Esophagus squamous epithelium (tissue), 5 donors: ENCODE measurements at regions not wholly inside any gene's neighbourhood (a gene's known extent, or its start where the extent isn't known, plus 50 kb on each side); places are given as distances from the start of the nearest gene placed in this dataset.

ENCODE experiments used
- DNase-seq: peaks from one replicate; lab custom pipeline; 2025; lab: John Stamatoyannopoulos, UW
- H3K27ac ChIP-seq, 4 donors: fragments of 200-600 bp; sonication (generic); one replicate each; pipeline ENCODE4 v1.5.1; 2016 to 2019; ENCODE audit warnings: mild to moderate bottlenecking in 1 of 4
- H3K27me3 ChIP-seq, 4 donors: fragments of 200-600 bp; sonication (generic); 1 replicate in 3 of 4; 2 replicates in 1 of 4; pipeline versions ENCODE4 v1.5.1 to v1.6.0; 2017 to 2021; ENCODE audit warnings: antibody characterized with exemption in 1 of 4
- H3K36me3 ChIP-seq, 3 donors: fragments of 200-600 bp; sonication (generic); one replicate each; pipeline ENCODE4 v1.5.1; 2016 to 2019
- H3K4me1 ChIP-seq, 3 donors: fragments of 200-600 bp; sonication (generic); one replicate each; pipeline ENCODE4 v1.5.1; 2017 to 2019
- H3K4me3 ChIP-seq, 4 donors: fragments of 200-600 bp; sonication (generic); 1 replicate in 3 of 4; 2 replicates in 1 of 4; pipeline ENCODE4 v1.5.1; 2016 to 2019; ENCODE audit warnings: mild to moderate bottlenecking in 2 of 4, moderate library complexity in 1 of 4
- H3K9me3 ChIP-seq, 3 donors: fragments of 200-600 bp; sonication (generic); one replicate each; pipeline ENCODE4 v1.5.1; 2016 to 2019
- POLR2A ChIP-seq, 4 donors: fragments of 450-650 bp; IDR thresholded peaks; one replicate each; pipeline ENCODE4 v1.6.1; 2017; ENCODE audit warnings: antibody characterized with exemption in 4 of 4, mild to moderate bottlenecking in 4 of 4, moderate library complexity in 3 of 4
- WGBS, 2 donors: methylation state at CpG; one replicate each; pipeline ENCODE4 v1.1.5; 2018; 5-methylcytosine and 5-hydroxymethylcytosine counted together
- intact Hi-C: fragments of 100-400 bp; cut with DNase I; formaldehyde crosslinking; loops from one replicate; pipeline ENCODE4 v1.15.0; 2022
- TF ChIP-seq, protein P1 (sequence below), 6 experiments: fragments of 450-650 bp in 4 of 6; fragments of 200-600 bp in 2 of 6; sonication (generic) in 2 of 6; IDR thresholded peaks; one replicate each; pipeline ENCODE4 v1.5.1; 2016 to 2019; ENCODE audit warnings: antibody characterized with exemption in 6 of 6, mild to moderate bottlenecking in 4 of 6, moderate library complexity in 4 of 6
- donor health status: DM: yes; HTN: yes; CAD: no.

GRCh38 chr16:65200156-65200773 lies 78.4 kb upstream of the CDH11 start:
- WGBS, 2 donors: 54 to 64% methylated on average over 5 of the region's 5 CpGs
- no peak for TF ChIP-seq POLR2A (IDR thresholded peaks at IDR 0.05)
- TF ChIP-seq, protein P1, sequence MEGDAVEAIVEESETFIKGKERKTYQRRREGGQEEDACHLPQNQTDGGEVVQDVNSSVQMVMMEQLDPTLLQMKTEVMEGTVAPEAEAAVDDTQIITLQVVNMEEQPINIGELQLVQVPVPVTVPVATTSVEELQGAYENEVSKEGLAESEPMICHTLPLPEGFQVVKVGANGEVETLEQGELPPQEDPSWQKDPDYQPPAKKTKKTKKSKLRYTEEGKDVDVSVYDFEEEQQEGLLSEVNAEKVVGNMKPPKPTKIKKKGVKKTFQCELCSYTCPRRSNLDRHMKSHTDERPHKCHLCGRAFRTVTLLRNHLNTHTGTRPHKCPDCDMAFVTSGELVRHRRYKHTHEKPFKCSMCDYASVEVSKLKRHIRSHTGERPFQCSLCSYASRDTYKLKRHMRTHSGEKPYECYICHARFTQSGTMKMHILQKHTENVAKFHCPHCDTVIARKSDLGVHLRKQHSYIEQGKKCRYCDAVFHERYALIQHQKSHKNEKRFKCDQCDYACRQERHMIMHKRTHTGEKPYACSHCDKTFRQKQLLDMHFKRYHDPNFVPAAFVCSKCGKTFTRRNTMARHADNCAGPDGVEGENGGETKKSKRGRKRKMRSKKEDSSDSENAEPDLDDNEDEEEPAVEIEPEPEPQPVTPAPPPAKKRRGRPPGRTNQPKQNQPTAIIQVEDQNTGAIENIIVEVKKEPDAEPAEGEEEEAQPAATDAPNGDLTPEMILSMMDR (IDR thresholded peaks at IDR 0.05): no peak
- no peaks in the 10 kb centered on the region for H3K9me3 ChIP-seq
- H3K27ac ChIP-seq: no peak overlapping the region
- H3K4me3 ChIP-seq: no peak overlapping the region
- no peaks in the 10 kb centered on the region for H3K36me3 ChIP-seq
- no peaks in the 10 kb centered on the region for H3K4me1 ChIP-seq
- no peak for DNase-seq
- H3K27me3 ChIP-seq: no peaks in the 10 kb centered on the region
- intact Hi-C loops: no loop called here

DNA sequence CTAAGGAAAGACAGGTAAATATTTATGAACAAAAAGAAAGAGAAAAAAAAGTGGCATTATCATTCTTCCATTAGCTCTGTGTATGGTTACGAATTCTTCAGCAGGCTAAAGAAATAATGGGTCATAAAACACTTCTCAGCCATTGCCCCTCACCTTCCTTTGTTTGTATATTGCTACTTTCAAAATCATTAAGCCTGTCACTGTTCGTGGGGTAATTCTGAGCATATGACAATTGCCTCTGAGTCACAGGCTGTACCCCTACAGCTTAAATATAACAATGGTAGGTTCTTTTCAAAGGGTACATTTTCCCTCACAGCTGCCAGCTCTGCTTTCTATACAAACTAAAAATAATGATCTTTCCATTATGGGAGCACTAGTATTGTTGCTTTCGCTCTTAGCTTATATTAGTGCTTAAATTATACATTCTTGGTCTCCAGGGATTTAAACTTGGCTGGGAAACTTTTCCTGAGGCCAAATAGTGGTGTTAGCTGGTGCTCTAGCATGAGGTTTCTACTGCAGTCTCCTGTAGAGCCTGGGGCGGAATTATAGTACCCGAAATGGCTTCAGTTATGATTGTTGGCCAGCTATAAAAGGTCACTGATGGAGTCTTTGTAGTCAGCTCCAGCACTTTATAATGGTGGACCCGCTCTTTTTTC lies 74.7 kb upstream of the CDH11 start:
- TF ChIP-seq POLR2A (IDR thresholded peaks at IDR 0.05): no peak
- TF ChIP-seq, protein P1 (IDR thresholded peaks at IDR 0.05): no peak
- intact Hi-C loops: no loop called here
- Histone ChIP-seq H3K4me3 (no peak overlapping the region), H3K9me3 (no peaks in the 10 kb centered on the region), H3K27me3 (no peaks in the 10 kb centered on the region), H3K36me3 (no peaks in the 10 kb centered on the region), H3K4me1 (no peaks in the 10 kb centered on the region), H3K27ac (no peak overlapping the region)
- 30 to 33% methylated on average over 5 to 6 of the region's 6 CpGs for WGBS, 2 donors
- DNase-seq: no peak

- Histone ChIP-seq H3K27ac (no peak overlapping the region), H3K9me3 (no peaks in the 10 kb centered on the region), H3K4me1 (no peaks in the 10 kb centered on the region), H3K36me3 (no peaks in the 10 kb centered on the region), H3K4me3 (no peak overlapping the region), H3K27me3 (no peaks in the 10 kb centered on the region)
- intact Hi-C loops: no loop called here
- TF ChIP-seq, protein P1 (IDR thresholded peaks at IDR 0.05): no peak
- TF ChIP-seq POLR2A (IDR thresholded peaks at IDR 0.05): no peak
- WGBS, 2 donors: 36 to 45% methylated on average over 2 of the region's 2 CpGs
- no peak for DNase-seq
Observed at GRCh38 chr16:65195998-65196397, 74.1 kb upstream of the CDH11 start.

GRCh38 chr16:65185241-65185778 lies 63.4 kb upstream of the CDH11 start:
- DNase-seq: no peak
- intact Hi-C loops: no loop called here
- H3K4me1 ChIP-seq: no peaks in the 10 kb centered on the region
- H3K27ac ChIP-seq: no peak overlapping the region
- no peaks in the 10 kb centered on the region for H3K9me3 ChIP-seq
- H3K4me3 ChIP-seq: no peak overlapping the region
- no peaks in the 10 kb centered on the region for H3K36me3 ChIP-seq
- WGBS, 2 donors: 40 to 69% methylated on average over 2 to 3 of the region's 3 CpGs
- TF ChIP-seq POLR2A (IDR thresholded peaks at IDR 0.05): no peak
- TF ChIP-seq, protein P1 (IDR thresholded peaks at IDR 0.05): no peak
- H3K27me3 ChIP-seq: no peaks in the 10 kb centered on the region

DNA sequence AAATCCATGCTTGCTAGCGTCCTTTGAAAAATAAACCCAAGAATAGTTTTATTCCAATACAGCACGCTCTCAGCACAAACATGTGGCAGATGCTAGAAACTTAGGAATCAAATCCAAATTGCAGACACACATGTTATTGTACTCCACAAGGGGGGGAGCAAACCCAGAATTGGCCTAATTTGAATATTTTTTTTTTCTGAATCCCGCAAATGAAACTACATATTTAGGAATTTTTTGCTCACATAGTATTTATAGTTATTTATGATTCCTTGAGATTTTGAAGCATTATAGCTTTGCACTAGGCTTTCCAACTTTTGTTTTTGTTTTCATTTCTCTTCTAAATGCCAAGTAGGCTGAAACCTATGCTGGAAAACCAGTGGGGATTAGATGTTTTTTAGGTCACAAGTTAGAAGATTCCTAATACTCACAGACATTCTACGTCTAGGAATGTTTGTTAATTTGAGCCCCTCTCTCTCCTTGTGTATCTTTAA lies 59.3 kb upstream of the CDH11 start:
- Histone ChIP-seq H3K36me3 (no peaks in the 10 kb centered on the region), H3K27me3 (no peaks in the 10 kb centered on the region), H3K27ac (peak overlapping the region in 1 of 4 donors; percentile 7), H3K4me1 (no peaks in the 10 kb centered on the region), H3K9me3 (no peaks in the 10 kb centered on the region), H3K4me3 (no peak overlapping the region)
- TF ChIP-seq, protein P1 (IDR thresholded peaks at IDR 0.05): no peak
- no peak for TF ChIP-seq POLR2A (IDR thresholded peaks at IDR 0.05)
- 60 to 66% methylated on average over 4 of the region's 4 CpGs for WGBS, 2 donors
- intact Hi-C loops: no loop called here
- no peak for DNase-seq
